Tibial artery (tissue), 4 donors: ENCODE measurements at regions not wholly inside any gene's neighbourhood (a gene's known extent, or its start where the extent isn't known, plus 50 kb on each side); places are given as distances from the start of the nearest gene placed in this dataset.
"Not testable (repeated sequence)": the region's sequence is repeated elsewhere in the genome, so short reads cannot be mapped to it uniquely, and the experiment has no call there.

Experiments used
- DNase-seq, 2 donors: peaks; one replicate each; pipeline ENCODE4 v3.0.0-alpha.2; 2019
- H3K27ac ChIP-seq, 2 donors: fragments of 200-600 bp; sonication (generic) in 1 of 2; 1 replicate in 1 of 2; 2 replicates in 1 of 2; pipeline ENCODE4 v1.5.1; 2018 to 2019; ENCODE audit warnings: mild to moderate bottlenecking in 1 of 2
- H3K27me3 ChIP-seq, 2 donors: fragments of 200-600 bp; sonication (generic) in 1 of 2; one replicate each; pipeline versions ENCODE4 v1.5.1 to v1.6.0; 2016 to 2019
- H3K36me3 ChIP-seq, 3 donors: fragments of 200-600 bp; sonication (generic) in 2 of 3; one replicate each; pipeline ENCODE4 v1.5.1; 2016 to 2019; ENCODE audit warnings: mild to moderate bottlenecking in 2 of 3
- H3K4me1 ChIP-seq, 4 donors: fragments of 200-600 bp; sonication (generic) in 2 of 4; 1 replicate in 3 of 4; 2 replicates in 1 of 4; pipeline ENCODE4 v1.5.1; 2016 to 2019
- H3K4me3 ChIP-seq, 2 donors: fragments of 200-600 bp; sonication (generic) in 1 of 2; 1 replicate in 1 of 2; 2 replicates in 1 of 2; pipeline ENCODE4 v1.5.1; 2018 to 2019; ENCODE audit warnings: mild to moderate bottlenecking in 2 of 2
- H3K9me3 ChIP-seq, 3 donors: fragments of 200-600 bp; sonication (generic) in 1 of 3; one replicate each; pipeline ENCODE4 v1.5.1; 2016 to 2019
- intact Hi-C: fragments of 100-400 bp; cut with DNase I; formaldehyde crosslinking; loops from one replicate; pipeline ENCODE4 v1.15.0; 2023; ENCODE audit warnings: low total_unique reads
- TF ChIP-seq, protein P1 (sequence below), 2 experiments: fragments of 200-600 bp in 1 of 2; fragments of 450-650 bp in 1 of 2; IDR thresholded peaks; one replicate each; pipeline ENCODE4 v1.5.1; 2017 to 2019; ENCODE audit warnings: antibody characterized with exemption in 2 of 2, mild to moderate bottlenecking in 1 of 2, moderate library complexity in 1 of 2

DNA sequence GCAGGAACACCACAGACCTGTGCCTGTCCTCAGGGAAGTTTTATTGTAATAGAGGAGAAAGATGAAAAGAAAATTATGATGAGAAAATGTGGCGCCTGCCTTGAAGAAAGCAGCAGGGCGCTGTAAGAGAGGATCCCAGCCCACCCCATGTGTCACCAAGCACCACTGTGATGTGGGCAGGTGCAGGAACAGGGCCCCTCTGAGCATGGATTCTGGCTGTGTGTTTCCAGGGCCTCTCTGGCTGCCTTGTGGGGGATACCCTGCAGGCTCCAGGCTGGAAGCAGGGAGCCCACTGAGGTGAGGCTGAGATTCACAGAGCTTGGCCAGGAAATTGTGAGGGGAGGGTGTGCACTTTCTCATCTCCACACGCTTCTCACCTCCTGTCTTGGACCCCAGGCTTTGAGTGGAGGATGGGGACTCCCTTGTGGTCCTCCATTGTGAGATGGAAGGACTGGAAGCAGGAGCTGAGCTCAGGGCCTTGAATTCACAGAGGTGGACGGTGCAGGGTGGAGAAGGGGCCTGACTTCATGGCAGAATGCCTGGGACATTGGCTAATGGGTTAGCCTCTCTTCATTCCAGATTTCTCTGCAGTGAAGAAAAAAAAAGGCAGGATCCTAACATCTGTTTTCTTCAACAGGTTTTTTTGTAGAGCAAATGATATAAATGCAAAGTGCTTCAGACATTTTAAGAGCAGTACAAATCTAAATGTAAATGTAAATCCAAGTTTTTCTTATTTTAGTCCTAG lies 246.6 kb upstream of the B3GAT1 start:
- intact Hi-C loops: no loop called here
- DNase-seq: peak in 1 of 2 donors; percentile 34
- no peak overlapping the region for H3K4me3 ChIP-seq
- no peaks in the 10 kb centered on the region for H3K9me3 ChIP-seq
- TF ChIP-seq, protein P1, sequence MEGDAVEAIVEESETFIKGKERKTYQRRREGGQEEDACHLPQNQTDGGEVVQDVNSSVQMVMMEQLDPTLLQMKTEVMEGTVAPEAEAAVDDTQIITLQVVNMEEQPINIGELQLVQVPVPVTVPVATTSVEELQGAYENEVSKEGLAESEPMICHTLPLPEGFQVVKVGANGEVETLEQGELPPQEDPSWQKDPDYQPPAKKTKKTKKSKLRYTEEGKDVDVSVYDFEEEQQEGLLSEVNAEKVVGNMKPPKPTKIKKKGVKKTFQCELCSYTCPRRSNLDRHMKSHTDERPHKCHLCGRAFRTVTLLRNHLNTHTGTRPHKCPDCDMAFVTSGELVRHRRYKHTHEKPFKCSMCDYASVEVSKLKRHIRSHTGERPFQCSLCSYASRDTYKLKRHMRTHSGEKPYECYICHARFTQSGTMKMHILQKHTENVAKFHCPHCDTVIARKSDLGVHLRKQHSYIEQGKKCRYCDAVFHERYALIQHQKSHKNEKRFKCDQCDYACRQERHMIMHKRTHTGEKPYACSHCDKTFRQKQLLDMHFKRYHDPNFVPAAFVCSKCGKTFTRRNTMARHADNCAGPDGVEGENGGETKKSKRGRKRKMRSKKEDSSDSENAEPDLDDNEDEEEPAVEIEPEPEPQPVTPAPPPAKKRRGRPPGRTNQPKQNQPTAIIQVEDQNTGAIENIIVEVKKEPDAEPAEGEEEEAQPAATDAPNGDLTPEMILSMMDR (IDR thresholded peaks at IDR 0.05): no peak
- peaks cover 0 to 11% of the 10 kb centered on the region in 2 donors for H3K27me3 ChIP-seq
- no peaks in the 10 kb centered on the region for H3K36me3 ChIP-seq
- no peak overlapping the region for H3K27ac ChIP-seq
- H3K4me1 ChIP-seq: no peaks in the 10 kb centered on the region

DNA sequence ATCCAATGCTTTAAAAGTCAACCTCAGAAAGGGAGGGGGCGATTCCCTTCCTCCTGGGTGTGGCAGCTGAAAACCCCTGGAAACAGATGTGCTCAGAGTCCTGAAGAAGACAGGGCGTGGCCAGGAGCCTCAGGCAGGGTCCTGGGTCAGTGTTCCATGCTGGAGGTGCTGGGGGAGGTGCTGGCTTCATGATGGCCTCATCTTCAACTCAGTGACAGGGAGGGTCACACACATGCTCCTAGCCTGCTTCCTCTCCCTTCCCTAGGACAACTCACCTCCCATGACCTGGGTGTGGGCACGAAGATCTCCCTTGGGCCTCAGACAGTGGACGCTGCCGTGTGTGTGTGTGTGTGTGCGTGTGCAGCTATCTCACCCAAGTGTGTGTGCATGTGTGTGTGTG lies 245.6 kb upstream of the B3GAT1 start:
- TF ChIP-seq, protein P1 (IDR thresholded peaks at IDR 0.05): no peak
- H3K4me1 ChIP-seq: no peaks in the 10 kb centered on the region
- intact Hi-C loops: no loop called here
- no peaks in the 10 kb centered on the region for H3K9me3 ChIP-seq
- no peaks in the 10 kb centered on the region for H3K36me3 ChIP-seq
- H3K27ac ChIP-seq: no peak overlapping the region
- H3K4me3 ChIP-seq: no peak overlapping the region
- peak in 1 of 2 donors; percentile 41 for DNase-seq
- H3K27me3 ChIP-seq: peaks cover 0 to 14% of the 10 kb centered on the region in 2 donors

DNA sequence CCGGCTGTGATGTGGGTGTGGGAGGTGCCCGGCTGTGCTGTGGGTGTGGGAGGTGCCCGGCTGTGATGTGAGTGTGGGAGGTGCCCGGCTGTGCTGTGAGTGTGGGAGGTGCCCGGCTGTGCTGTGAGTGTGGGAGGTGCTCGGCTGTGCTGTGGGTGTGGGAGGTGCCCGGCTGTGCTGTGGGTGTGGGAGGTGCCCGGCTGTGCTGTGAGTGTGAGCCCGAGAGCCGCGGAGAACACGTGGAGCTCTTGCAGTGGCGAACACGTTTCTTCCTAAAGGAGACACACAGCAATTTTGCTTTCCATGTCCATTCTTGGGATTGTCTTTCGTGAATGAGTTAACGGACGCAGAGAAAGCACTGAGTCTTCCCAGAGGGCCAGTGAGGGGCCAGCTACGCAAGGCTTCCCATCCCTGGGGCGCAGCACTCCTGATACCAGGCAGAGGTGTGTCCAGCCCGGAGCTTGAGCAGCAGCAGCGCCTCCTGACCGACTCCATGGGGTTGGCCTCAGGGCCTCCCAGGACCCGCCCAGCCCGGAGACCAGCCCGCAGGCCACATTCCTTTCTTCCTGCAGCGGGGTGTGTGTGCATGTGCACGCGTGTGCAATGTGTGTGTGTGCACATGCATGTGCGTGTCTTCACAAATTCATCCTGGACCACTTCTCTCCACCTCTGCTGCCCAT lies 245.0 kb upstream of the B3GAT1 start:
- Histone ChIP-seq H3K27ac (no peak overlapping the region), H3K27me3 (peaks cover 0 to 19% of the 10 kb centered on the region in 2 donors), H3K4me3 (no peak overlapping the region), H3K36me3 (no peaks in the 10 kb centered on the region), H3K4me1 (no peaks in the 10 kb centered on the region), H3K9me3 (no peaks in the 10 kb centered on the region)
- TF ChIP-seq, protein P1 (IDR thresholded peaks at IDR 0.05): no peak
- intact Hi-C loops: no loop called here
- DNase-seq: peak in 1 of 2 donors; percentile 40

DNA sequence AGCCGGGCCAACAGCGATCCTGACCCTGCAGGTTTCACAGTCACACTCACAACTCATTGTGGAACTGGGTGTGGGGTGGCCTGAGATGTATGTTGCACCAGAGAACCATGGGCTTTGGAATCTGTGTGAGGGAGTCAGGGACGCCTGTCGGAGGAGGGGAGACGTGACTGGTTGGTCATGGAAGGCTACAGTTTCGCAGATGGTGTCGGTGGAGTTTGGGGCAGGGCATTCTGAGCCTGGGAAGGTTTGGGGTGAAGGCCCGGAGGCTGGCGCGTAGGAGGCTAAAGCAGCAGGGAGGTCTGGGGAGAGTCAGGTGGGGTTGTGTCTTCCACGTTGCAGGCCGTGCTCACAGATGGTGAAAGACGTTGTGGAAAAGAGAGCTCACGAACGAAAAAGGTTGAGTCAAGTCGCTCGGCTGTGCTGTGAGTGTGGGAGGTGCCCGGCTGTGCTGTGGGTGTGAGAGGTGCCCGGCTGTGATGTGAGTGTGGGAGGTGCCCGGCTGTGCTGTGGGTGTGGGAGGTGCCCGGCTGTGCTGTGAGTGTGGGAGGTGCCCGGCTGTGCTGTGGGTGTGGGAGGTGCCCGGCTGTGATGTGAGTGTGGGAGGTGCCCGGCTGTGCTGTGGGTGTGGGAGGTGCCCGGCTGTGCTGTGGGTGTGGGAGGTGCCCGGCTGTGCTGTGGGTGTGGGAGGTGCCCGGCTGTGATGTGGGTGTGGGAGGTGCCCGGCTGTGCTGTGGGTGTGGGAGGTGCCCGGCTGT lies 244.2 kb upstream of the B3GAT1 start:
- H3K36me3 ChIP-seq, H3K27ac ChIP-seq, H3K4me1 ChIP-seq, intact Hi-C loops, H3K4me3 ChIP-seq, H3K9me3 ChIP-seq: not testable (repeated sequence)
- DNase-seq: peak in 1 of 2 donors; percentile 33
- H3K27me3 ChIP-seq: peaks cover 0 to 19% of the 10 kb centered on the region in 2 donors

DNA sequence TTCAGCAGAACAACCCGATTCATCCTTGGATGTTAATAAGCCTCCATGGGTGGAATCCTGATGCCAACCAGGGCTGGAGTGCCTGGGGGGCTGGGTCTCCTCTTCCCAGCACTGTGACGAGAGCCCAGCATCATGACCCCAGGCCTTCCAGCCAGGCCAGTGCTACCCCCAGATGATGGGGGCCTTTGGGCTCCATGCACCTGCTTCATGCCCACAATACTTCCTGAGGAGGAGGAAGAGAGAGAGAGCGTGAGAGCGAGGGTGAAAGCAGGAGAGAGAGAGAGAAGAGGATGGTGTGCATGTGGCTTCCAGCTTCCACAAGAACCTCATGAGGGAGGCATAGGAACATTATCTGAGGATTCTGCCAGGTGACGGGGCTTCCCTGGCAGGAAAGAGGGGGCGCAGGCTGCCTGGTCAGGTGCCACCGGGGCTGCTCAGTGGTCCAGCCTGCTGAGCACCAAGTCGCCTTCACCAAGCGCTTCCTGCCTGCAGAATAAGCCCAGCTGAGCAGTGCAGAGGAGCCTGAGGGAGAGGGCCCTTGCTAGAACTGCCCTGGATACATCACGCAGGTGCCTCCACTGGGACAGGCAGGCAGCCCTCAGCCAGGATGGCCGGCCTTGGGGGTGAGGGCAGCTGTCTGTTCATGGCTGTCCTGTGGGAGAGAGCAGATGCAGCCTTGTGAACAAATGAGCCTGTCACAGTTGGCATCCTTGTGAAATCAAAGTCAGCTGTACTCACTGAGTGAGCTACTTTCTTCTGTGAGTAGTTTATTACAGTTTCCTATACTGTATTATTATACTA lies 243.3 kb upstream of the B3GAT1 start:
- peak in 1 of 2 donors; percentile 53 for DNase-seq
- TF ChIP-seq, protein P1 (IDR thresholded peaks at IDR 0.05): no peak
- no peak overlapping the region for H3K4me3 ChIP-seq
- H3K27me3 ChIP-seq: peaks cover 0 to 19% of the 10 kb centered on the region in 2 donors
- H3K36me3 ChIP-seq: no peaks in the 10 kb centered on the region
- no peak overlapping the region for H3K27ac ChIP-seq
- no peaks in the 10 kb centered on the region for H3K9me3 ChIP-seq
- intact Hi-C loops: no loop called here
- no peaks in the 10 kb centered on the region for H3K4me1 ChIP-seq
